Lower leg skin (tissue), 3 donors: ENCODE measurements at regions not wholly inside any gene's neighbourhood (a gene's known extent, or its start where the extent isn't known, plus 50 kb on each side); places are given as distances from the start of the nearest gene placed in this dataset.

ENCODE experiments used
- POLR2A ChIP-seq, 2 donors: fragments of 450-650 bp; IDR thresholded peaks; one replicate each; pipeline ENCODE4 v1.6.1; 2016 to 2017; ENCODE audit warnings: antibody characterized with exemption in 2 of 2, mild to moderate bottlenecking in 1 of 2, moderate library complexity in 1 of 2
- TF ChIP-seq, protein P1 (sequence below), 3 donors: fragments of 450-650 bp; IDR thresholded peaks; one replicate each; pipeline ENCODE4 v1.5.1; 2016; ENCODE audit warnings: antibody characterized with exemption in 3 of 3, mild to moderate bottlenecking in 3 of 3, moderate library complexity in 2 of 3

DNA sequence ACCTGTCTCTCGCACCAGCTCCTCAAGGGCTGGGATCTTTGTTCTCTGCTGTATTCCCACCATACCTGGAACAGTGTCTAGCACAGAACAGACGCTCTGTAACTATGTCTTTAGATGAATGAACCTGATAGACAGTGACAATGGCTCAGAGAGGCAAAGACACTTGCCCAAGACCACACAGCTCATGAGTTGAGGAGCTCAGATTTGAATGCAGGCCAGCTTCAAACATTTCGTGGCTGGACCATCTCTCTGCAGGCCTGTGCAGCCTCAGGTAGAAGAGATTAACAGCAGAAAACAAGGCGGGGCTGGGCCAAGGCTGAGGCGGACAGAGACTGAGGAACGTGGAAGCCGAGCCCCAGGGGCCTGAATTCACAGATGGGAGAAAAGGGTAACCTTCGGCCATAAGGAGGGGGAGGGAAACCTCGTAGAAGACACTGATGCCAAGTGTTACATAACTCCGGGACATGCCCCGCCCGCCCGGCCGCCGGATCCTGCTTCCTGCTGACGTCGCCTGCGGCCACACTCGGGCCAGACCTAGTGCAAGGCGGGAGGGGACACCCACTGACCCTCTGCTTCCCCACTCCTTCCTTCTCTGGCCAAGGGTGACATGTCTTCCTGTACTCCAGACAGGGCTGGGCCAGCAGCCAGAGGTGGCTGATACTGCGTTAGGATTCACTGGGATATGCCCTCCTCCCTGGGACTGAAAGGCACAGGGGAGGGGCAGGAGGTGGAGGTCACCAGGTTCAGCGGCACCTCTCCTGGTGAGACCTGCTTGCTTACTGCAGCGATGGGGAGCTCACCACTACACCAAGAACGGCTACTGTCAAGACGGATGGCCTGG, 86.8 kb downstream of the RFLNA start:
- TF ChIP-seq, protein P1, sequence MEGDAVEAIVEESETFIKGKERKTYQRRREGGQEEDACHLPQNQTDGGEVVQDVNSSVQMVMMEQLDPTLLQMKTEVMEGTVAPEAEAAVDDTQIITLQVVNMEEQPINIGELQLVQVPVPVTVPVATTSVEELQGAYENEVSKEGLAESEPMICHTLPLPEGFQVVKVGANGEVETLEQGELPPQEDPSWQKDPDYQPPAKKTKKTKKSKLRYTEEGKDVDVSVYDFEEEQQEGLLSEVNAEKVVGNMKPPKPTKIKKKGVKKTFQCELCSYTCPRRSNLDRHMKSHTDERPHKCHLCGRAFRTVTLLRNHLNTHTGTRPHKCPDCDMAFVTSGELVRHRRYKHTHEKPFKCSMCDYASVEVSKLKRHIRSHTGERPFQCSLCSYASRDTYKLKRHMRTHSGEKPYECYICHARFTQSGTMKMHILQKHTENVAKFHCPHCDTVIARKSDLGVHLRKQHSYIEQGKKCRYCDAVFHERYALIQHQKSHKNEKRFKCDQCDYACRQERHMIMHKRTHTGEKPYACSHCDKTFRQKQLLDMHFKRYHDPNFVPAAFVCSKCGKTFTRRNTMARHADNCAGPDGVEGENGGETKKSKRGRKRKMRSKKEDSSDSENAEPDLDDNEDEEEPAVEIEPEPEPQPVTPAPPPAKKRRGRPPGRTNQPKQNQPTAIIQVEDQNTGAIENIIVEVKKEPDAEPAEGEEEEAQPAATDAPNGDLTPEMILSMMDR (IDR thresholded peaks at IDR 0.05) = no peak
- TF ChIP-seq POLR2A (IDR thresholded peaks at IDR 0.05) = no peak
